IMR-90 (cell line): ENCODE measurements at regions not wholly inside any gene's neighbourhood (a gene's known extent, or its start where the extent isn't known, plus 50 kb on each side); places are given as distances from the start of the nearest gene placed in this dataset.

ENCODE experiments used
- ATAC-seq: fragments of 200-7000 bp; cut with Tn5 transposase; 2 replicates; pipeline ENCODE4 v1.9.1; 2020; ENCODE audit warnings: low read depth, mild to moderate bottlenecking, moderate library complexity
- BruUV-seq: library from RNA; stranded (reverse); fragments of 400-500 nt; replicated peaks from 2 replicates; lab custom pipeline; 2021; lab: Mats Ljungman, UMichigan
- CTCF ChIA-PET: fragments of 300-600 bp; formaldehyde crosslinking; extraction: SDS; loops from one replicate; lab custom pipeline; 2021; ENCODE audit warnings: antibody characterized with exemption; lab: Yijun Ruan, JAX
- POLR2A ChIA-PET: fragments of 300-600 bp; sonication (Branson Sonifier 250); formaldehyde crosslinking; loops from one replicate; lab custom pipeline; 2022; ENCODE audit warnings: antibody characterized with exemption; ENCODE audit not compliant: unreplicated experiment; lab: Charles Lee
- DNase-seq: peaks from one replicate; pipeline ENCODE4 v3.0.0; 2013
- H2AFZ ChIP-seq: replicated peaks from 2 replicates; pipeline ENCODE3; 2013; ENCODE audit warnings: low read length, mild to moderate bottlenecking; ENCODE audit not compliant: poor library complexity
- H2AK5ac ChIP-seq: 2 replicates; pipeline ENCODE4 v1.6.1; 2013; ENCODE audit warnings: low read depth, low read length, inconsistent platforms
- H2AK9ac ChIP-seq: replicated peaks from 2 replicates; pipeline ENCODE3; 2013; ENCODE audit warnings: mild to moderate bottlenecking, low read depth, low read length, moderate library complexity; ENCODE audit not compliant: poor library complexity
- H2BK120ac ChIP-seq: 2 replicates; pipeline ENCODE4 v1.6.1; 2013; ENCODE audit warnings: low read depth, low read length, inconsistent platforms
- H2BK15ac ChIP-seq: 3 replicates; pipeline ENCODE4 v1.6.1; 2013; ENCODE audit warnings: low read depth, low read length, inconsistent platforms
- H2BK20ac ChIP-seq: 2 replicates; pipeline ENCODE4 v1.6.1; 2013; ENCODE audit warnings: low read depth, mild to moderate bottlenecking, inconsistent platforms, low read length, moderate library complexity
- H2BK5ac ChIP-seq: 2 replicates; pipeline ENCODE4 v1.6.1; 2013; ENCODE audit warnings: mild to moderate bottlenecking, low read depth, low read length, inconsistent platforms; ENCODE audit not compliant: poor library complexity, severe bottlenecking
- H3K14ac ChIP-seq: replicated peaks from 2 replicates; pipeline ENCODE4 v1.6.1; 2013; ENCODE audit warnings: low read depth, low read length, inconsistent platforms
- H3K18ac ChIP-seq: 2 replicates; pipeline ENCODE4 v1.6.1; 2013; ENCODE audit warnings: low read depth, low read length, control low read depth
- H3K23ac ChIP-seq: 2 replicates; pipeline ENCODE4 v1.6.1; 2013; ENCODE audit warnings: low read depth, low read length, inconsistent platforms
- H3K27ac ChIP-seq: 2 replicates; pipeline ENCODE4 v1.5.1; 2013; ENCODE audit warnings: mild to moderate bottlenecking, control low read depth, low read length; ENCODE audit not compliant: insufficient read depth
- H3K27me3 ChIP-seq: 2 replicates; pipeline ENCODE4 v1.6.1; 2013; ENCODE audit warnings: low read length; ENCODE audit not compliant: control insufficient read depth, insufficient read depth
- H3K36me3 ChIP-seq: 2 replicates; pipeline ENCODE4 v1.6.1; 2013; ENCODE audit warnings: low read length, mixed read lengths; ENCODE audit not compliant: control insufficient read depth, insufficient read depth
- H3K4ac ChIP-seq: 2 replicates; pipeline ENCODE4 v1.6.1; 2013; ENCODE audit warnings: low read depth, low read length, inconsistent platforms
- H3K4me1 ChIP-seq: 2 replicates; pipeline ENCODE4 v1.6.1; 2013; ENCODE audit warnings: low read length, mixed read lengths; ENCODE audit not compliant: control insufficient read depth, insufficient read depth
- H3K4me2 ChIP-seq: 2 replicates; pipeline ENCODE4 v1.6.1; 2013; ENCODE audit warnings: low read depth, mild to moderate bottlenecking, control low read depth, low read length, moderate library complexity
- H3K4me3 ChIP-seq: 2 replicates; pipeline ENCODE4 v1.5.1; 2013; ENCODE audit warnings: low read depth, mild to moderate bottlenecking, control low read depth, low read length, moderate library complexity; ENCODE audit not compliant: insufficient read depth
- H3K56ac ChIP-seq: 2 replicates; pipeline ENCODE4 v1.6.1; 2013; ENCODE audit warnings: low read length, inconsistent platforms; ENCODE audit not compliant: insufficient read depth; ENCODE audit errors: extremely low read depth
- H3K79me1 ChIP-seq, 2 experiments: 2 replicates each; pipeline ENCODE4 v1.6.1; 2013; ENCODE audit warnings: low read length in 2 of 2, inconsistent platforms in 1 of 2, low read depth in 1 of 2
- H3K9ac ChIP-seq: 2 replicates; pipeline ENCODE4 v1.6.1; 2013; ENCODE audit warnings: low read depth, low read length, control low read depth
- H3K9me1 ChIP-seq: 2 replicates; pipeline ENCODE4 v1.6.1; 2013; ENCODE audit warnings: low read length, inconsistent platforms; ENCODE audit not compliant: insufficient read depth
- H3K9me3 ChIP-seq: 2 replicates; pipeline ENCODE4 v1.6.1; 2013; ENCODE audit warnings: low read length; ENCODE audit not compliant: control insufficient read depth, insufficient read depth
- H4K20me1 ChIP-seq: 2 replicates; pipeline ENCODE4 v1.6.1; 2013; ENCODE audit warnings: low read length, inconsistent platforms; ENCODE audit not compliant: insufficient read depth
- H4K5ac ChIP-seq: 2 replicates; pipeline ENCODE4 v1.6.1; 2013; ENCODE audit warnings: mild to moderate bottlenecking, low read depth, low read length, control low read depth
- H4K8ac ChIP-seq, 2 experiments: 2 replicates each; pipeline ENCODE4 v1.6.1; 2013; ENCODE audit warnings: low read depth in 2 of 2, low read length in 2 of 2, control low read depth in 1 of 2, inconsistent platforms in 1 of 2
- H4K91ac ChIP-seq: 2 replicates; pipeline ENCODE4 v1.6.1; 2013; ENCODE audit warnings: low read depth, low read length, inconsistent platforms; ENCODE audit not compliant: insufficient read depth
- BHLHE40 ChIP-seq: fragments of 150-350 bp; IDR thresholded peaks from 2 replicates; pipeline ENCODE4 v1.6.1; 2016; ENCODE audit warnings: mild to moderate bottlenecking, low read depth, low read length
- CEBPB ChIP-seq: IDR thresholded peaks from 2 replicates; pipeline ENCODE4 v1.6.1; 2012; ENCODE audit warnings: low read depth, low read length, improper control_type of control experiment
- CHD1 ChIP-seq: IDR thresholded peaks from 2 replicates; pipeline ENCODE4 v1.6.1; 2012; ENCODE audit warnings: low read depth, low read length, improper control_type of control experiment
- MXI1 ChIP-seq: IDR thresholded peaks from 2 replicates; pipeline ENCODE4 v1.6.1; 2012; ENCODE audit warnings: low read depth, mild to moderate bottlenecking, low read length, moderate library complexity, borderline replicate concordance
- RAD21 ChIP-seq: IDR thresholded peaks from 2 replicates; pipeline ENCODE4 v1.6.1; 2012; ENCODE audit warnings: low read length, improper control_type of control experiment
- RCOR1 ChIP-seq: IDR thresholded peaks from 2 replicates; pipeline ENCODE4 v1.6.1; 2012; ENCODE audit warnings: mild to moderate bottlenecking, low read length, improper control_type of control experiment; ENCODE audit not compliant: insufficient replicate concordance
- RFX5 ChIP-seq: IDR thresholded peaks from 2 replicates; pipeline ENCODE4 v1.8.0; 2012; ENCODE audit warnings: low read depth, mild to moderate bottlenecking, low read length, moderate library complexity
- WGBS, 2 experiments: methylation state at CpG; one replicate each; pipeline versions ENCODE4 v1.1.5 to v1.1.7; 2013; ENCODE audit warnings: missing lambda C conversion rate in 2 of 2; ENCODE audit not compliant: insufficient read length in 1 of 2; ENCODE audit errors: extremely low coverage in 2 of 2; 5-methylcytosine and 5-hydroxymethylcytosine counted together
- dilution Hi-C: fragments of 300-500 bp; cut with HindIII; formaldehyde crosslinking; loops from one replicate; pipeline ENCODE4 v1.14.3; 2018; ENCODE audit warnings: low sequenced_read_pairs; ENCODE audit not compliant: unreplicated experiment
- in situ Hi-C: fragments of 300-500 bp; cut with MboI; formaldehyde crosslinking; loops from 3 replicates; pipeline ENCODE4 v1.14.3; 2019; ENCODE audit warnings: low sequenced_read_pairs, inconsistent platforms, mixed read lengths
- intact Hi-C: fragments of 100-400 bp; cut with micrococcal nuclease; formaldehyde crosslinking; loops from 2 replicates; pipeline ENCODE4 v1.10.0; 2022
- TF ChIP-seq, protein P1 (sequence below): fragments of 150-350 bp; IDR thresholded peaks from 2 replicates; pipeline ENCODE4 v1.6.1; 2016; ENCODE audit warnings: low read depth, mild to moderate bottlenecking, low read length, moderate library complexity, borderline replicate concordance

DNA sequence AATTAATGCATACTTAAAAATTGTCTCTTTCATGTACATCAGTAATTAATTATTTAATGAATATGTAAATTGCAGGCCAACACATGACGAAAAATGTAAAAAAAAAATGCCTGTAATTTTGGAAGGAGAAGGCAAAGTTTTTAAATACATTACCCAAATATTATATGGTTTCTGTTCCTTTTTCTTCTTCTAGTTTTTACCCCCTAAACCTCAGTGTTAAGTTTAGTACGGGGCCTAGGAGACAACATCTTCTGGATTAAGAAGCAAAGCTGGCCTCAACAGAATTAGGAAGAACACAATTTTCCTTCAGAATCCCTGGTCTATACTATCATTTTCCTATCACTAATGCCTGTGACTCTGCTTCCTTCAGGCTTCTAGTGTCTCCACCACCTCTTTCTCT, 459.3 kb upstream of the NRP1 start:
- dilution Hi-C loops = no loop called here
- Histone ChIP-seq H2BK20ac (no peak overlapping the region), H3K36me3 (no peaks in the 10 kb centered on the region), H3K27me3 (no peaks in the 10 kb centered on the region; the same call in 1 of the 2 replicates), H4K91ac (no peak overlapping the region), H2BK5ac (no peak overlapping the region), H2AK5ac (no peak overlapping the region), H4K20me1 (no peaks in the 10 kb centered on the region), H3K14ac (no peak overlapping the region), H3K18ac (no peak overlapping the region), H3K9me1 (no peaks in the 10 kb centered on the region), H3K4me1 (no peaks in the 10 kb centered on the region), H3K9ac (no peak overlapping the region), H3K23ac (no peak overlapping the region), H2BK120ac (no peak overlapping the region), H2AK9ac (no peak overlapping the region), H4K8ac (no peak overlapping the region), H3K4me3 (no peak overlapping the region), H2BK15ac (no peak overlapping the region), H4K5ac (no peak overlapping the region), H3K4ac (no peak overlapping the region), H3K56ac (no peak overlapping the region), H2AFZ (no peak overlapping the region), H3K27ac (no peak overlapping the region), H3K79me1 (no peaks in the 10 kb centered on the region), H3K4me2 (no peak overlapping the region), H3K9me3 (no peaks in the 10 kb centered on the region)
- no peak for ATAC-seq
- intact Hi-C loops = no loop called here
- CTCF ChIA-PET = no interaction called here
- in situ Hi-C loops = loop anchor here (25.0 kb wide), 1 partner anchor 844 kb away; no protein-coding TSS in a partner anchor
- TF ChIP-seq BHLHE40 (no peak), RAD21 (no peak), CEBPB (no peak), CHD1 (no peak), MXI1 (no peak), RCOR1 (no peak), RFX5 (no peak)
- TF ChIP-seq, protein P1, sequence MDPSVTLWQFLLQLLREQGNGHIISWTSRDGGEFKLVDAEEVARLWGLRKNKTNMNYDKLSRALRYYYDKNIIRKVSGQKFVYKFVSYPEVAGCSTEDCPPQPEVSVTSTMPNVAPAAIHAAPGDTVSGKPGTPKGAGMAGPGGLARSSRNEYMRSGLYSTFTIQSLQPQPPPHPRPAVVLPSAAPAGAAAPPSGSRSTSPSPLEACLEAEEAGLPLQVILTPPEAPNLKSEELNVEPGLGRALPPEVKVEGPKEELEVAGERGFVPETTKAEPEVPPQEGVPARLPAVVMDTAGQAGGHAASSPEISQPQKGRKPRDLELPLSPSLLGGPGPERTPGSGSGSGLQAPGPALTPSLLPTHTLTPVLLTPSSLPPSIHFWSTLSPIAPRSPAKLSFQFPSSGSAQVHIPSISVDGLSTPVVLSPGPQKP = no peak
- WGBS, 2 experiments = no CpG with 5 or more reads among the region's 2 CpGs
- no TSS peak for BruUV-seq
- no peak for DNase-seq
- POLR2A ChIA-PET = no interaction called here
